ENCODE measurements at regions not wholly inside any gene's neighbourhood (a gene's known extent, or its start where the extent isn't known, plus 50 kb on each side); places are given as distances from the start of the nearest gene placed in this dataset.

GRCh38 chr5:123817267-123817666 is 305.3 kb downstream of the CSNK1G3 start:
- TF ChIP-seq CTCF (IDR thresholded peaks at IDR 0.05) (no peak), ZFX (IDR thresholded peaks at IDR 0.05; ENCODE audit: borderline replicate concordance) (no peak)

Measured in 22Rv1 (cell line).